DMS53 treated with DMSO at 0.1 percent for 48 hours (cell line): ENCODE measurements at regions not wholly inside any gene's neighbourhood (a gene's known extent, or its start where the extent isn't known, plus 50 kb on each side); places are given as distances from the start of the nearest gene placed in this dataset.
"Not testable (repeated sequence)": the region's sequence is repeated elsewhere in the genome, so short reads cannot be mapped to it uniquely, and the experiment has no call there.

ENCODE experiments used
- DNase-seq: peaks from one replicate; lab custom pipeline; 2025; ENCODE audit not compliant: unreplicated experiment; lab: John Stamatoyannopoulos, UW

DNA sequence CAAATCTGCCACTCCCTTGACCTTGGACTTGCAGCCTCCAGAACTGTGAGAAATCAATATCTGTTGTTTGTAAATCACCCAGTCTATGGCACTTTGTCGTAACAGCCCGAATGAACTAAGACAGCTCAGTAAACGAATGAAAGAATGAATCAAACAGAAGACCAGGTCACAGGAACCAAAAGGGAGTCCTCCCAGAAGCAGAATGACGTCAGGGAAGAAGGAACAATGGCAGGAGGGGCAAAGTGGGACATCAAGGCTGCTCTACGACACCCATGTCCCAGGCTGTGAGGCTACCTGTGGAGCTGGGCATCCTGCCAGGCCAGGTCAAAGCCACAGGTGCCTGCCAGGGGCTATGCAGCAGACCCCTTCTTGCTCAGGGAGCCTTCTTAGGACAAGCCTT, 267.2 kb upstream of the PFKP start:
- no peak for DNase-seq

DNA sequence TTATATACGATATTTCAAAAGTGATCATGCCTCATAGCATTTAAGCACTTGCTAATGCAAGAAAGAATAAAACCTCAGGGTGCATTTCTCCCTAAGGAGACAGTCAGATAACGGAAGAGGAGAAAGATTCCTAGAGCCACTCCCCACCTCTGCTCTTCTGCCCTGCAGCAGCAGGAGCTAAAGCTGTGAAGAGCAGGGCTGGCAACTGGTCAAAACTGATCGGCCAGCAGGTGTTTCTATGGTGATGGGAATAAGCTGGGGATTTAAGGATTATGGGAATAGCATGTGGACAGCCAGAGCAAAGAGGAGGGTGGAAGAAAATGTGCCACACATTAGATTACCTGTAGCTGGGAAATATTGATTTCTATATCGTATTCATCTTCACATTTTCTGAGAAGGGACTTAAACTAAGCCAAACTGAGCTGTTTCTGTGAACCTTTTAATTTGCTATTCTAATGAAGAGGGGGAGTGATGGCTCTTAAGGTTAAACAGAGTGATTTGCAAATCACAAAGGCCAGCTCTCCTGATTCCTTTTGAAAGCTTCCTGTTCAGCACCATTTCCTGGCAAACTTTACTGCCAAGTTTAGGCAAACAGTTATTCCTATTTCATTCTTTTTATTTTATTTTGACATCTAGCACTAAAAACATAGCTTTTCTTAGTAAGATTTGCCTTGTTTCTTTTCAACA, 268.9 kb upstream of the PFKP start:
- no peak for DNase-seq

DNA sequence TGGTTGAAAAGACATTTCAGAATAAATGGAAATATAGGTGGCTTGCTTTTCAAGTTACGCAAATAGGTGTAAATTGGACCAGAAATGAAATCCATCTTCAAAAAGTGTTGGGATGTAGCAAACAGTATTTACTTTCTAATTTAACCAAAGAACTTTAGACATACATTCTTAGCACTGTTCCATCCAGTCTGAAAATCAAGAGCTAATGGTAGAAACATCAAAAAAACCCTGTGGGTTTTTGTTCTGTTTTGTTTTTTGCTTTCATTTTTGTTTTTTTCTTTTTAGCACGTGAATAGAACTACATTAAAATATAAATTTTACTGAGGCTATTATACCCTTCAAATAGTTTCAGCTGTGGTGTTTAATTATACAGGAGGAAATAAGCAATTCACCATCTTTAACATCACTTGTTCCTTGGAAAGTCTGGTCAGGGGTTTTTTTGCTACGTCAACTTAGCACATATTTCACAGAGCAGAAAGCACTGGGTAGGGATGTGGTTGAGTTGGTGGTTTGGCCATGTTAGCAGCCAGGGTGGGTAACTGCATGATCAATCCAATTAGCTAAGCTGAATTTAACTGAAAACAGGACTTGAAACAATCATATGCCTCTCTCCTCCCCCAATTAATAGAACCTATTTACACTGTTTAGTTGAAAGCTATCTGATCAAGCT, 275.4 kb upstream of the PFKP start:
- no peak for DNase-seq

DNA sequence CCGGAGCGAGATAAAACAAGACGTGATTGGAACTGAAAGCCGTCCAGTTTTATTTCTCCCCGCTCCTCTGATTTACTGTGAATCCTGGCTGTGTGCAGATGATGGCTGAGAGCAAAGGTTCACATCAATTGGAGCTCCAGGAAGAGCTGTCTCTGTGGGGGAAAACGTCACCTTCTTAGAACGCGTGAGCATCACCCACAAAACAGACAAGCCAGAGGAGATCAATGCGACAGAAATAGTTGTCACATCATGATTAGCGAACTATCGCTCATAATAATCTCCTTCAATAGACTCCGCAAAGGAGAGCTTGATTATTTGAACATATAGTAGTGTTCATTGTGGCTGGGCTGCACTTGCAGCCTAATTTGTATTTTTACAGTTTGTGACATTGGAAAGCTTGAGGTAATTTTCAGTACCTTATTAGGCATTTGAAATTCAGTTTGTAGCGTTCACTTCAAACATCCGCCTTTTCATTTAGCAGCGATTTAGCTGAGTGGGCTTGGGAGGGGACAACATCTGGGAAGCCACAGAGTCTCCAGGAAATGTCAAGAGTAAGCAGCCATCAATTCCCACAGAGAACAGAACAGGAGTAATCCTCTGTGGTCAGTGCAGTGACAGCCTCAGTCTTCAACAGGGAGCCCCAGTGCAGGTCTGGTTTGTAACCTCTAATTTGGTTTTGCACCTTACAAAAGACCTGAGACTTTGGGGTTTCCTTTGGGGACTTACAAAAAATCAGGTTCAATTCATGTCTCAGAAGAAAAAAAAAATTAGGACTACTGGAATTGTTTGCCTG, 276.8 kb upstream of the PFKP start:
- DNase-seq, result no peak

DNA sequence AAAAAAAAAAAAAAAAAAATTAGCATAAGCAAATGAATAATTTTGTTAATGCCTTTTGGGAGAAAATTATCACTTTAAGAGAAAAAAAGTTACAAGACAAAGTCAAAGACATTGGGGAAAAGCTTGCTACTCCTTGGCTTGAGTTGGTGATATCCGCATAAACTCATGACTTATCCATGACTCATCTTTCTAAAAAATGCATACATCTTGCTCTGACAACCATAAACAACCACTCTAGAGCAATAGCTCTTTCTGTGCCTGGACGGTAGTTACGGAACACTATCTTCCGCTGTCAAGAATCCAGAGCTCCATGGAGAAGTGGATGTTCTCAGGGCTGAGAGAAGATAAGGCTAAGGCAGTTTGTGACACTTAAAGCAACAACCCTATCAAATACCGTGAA, 281.1 kb upstream of the PFKP start:
- DNase-seq, result no peak

DNA sequence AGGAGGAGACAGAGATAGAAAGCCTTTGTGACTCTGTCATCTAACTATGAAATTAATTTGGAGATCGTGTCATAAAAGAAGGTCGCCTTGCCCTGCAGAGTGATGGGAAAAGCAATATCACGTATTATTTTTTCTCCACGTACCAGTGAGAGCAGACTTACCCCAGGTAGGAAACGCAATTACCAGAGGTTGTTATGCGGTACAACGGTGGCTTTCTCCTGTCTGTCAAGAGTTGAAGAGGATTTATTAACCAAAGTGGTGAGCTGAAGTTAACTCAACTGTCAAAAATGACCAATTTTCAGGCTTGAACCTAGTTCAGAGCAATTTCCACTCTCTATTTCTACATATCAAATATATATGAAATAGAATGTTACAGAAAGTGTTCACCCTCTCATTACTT, 282.6 kb upstream of the PFKP start:
- no peak for DNase-seq

DNA sequence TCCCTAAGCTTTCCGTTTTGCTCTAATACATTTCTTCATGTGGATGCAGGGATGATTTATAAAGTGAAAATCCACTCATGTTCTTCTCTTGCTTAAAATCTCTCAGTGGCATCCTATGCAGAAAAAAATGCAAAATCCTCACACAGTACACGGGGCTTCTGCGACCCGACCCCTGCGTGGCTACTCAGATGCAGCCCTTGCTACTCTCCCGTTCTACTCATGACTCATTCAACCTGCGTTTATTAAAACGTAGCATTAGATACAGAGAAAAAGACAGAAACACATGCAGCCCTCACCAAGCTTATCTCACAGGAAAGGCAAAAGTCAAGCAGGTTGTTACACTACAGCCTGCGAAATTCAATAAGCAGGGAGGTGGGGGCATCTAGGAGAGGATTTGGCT, 284.4 kb upstream of the PFKP start:
- no peak for DNase-seq

DNA sequence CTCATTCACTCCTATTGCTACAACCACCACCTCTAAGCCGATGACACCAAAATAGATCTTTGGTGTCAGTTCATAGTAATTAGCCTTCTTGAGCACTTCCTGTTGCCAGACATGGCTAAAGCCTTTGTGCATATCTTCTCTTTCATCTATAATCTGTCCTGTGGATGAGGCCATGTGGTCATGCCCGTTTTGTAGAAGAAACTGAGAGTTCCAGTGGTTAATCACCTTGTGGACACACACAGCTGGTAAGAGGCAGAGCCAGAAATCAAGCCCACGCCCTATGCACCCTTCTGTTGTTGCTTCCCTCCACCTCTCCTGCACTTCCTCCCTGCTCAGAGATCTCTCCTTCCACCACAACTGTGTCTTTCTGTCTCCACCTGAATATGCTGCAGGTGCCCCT, 285.1 kb upstream of the PFKP start:
- no peak for DNase-seq

DNA sequence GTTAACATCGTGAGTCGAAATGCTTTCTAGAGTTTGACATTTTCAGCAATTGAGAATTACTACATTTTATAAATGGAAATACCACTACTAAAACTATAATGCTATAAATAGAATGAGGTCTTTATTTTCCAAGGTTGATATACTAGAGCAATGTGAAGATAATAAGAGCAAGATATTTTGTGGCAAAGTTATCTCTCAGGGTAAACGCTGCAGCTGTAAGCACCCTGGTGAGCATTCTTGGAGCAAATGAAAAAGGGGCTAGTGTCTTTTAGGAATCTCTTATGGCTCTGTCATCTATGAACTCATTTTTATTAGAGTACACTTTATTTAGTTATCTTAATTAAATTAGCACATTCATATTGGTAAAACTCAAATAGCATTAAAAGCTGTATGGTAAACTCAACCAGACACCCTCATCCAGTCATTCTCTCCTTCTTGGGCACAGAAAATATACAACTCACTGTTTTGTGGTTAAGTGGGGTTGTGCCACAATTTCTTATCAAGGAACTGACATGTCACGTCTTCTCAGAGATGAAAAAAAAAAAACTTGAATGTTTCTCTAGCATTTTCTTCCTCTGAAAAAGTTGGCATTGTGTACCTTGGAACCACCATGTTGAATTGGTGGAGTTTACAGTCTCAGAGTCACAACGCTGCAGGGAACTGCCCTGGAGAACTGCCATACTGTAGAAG, 289.5 kb upstream of the PFKP start:
- DNase-seq, result no peak

DNA sequence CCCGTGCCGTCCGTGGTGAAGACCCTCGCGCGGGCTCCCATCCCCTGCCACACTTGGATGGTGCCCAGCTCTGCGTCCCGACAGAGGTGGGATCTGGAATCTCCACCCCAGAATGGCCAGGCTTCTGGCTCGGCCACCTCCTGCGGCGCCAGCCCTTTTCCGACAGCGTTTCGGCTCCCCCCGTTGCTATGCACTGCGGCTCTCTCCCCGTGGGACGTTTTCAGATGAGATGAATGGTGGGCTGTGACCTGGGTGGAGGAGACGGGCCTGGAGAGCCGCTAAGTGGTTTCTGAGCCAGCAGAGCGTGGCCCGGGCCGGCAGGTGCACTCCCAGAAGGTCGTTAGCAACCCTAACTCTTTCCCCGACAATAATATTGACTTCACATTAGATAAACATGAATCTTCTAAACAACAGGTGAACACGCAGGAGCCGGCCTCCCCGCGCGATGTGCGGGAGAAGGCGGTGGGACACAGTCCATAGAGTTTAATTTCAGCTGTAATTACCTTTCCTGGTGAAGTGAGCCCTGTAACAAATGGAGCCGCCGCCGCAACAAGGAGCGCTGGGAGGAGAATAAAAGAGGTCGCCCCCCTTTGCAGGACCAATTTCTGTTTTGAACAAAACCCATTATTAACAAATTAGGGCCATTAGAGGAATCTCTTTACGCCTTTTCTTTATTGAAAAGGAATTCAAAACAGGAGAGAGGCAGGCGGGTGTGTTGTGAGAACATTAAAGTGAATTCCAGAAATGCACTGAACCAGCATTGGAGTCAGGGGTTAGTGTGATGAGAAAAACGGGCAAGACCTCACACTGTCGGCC, 294.3 kb upstream of the PFKP start:
- no peak for DNase-seq

DNA sequence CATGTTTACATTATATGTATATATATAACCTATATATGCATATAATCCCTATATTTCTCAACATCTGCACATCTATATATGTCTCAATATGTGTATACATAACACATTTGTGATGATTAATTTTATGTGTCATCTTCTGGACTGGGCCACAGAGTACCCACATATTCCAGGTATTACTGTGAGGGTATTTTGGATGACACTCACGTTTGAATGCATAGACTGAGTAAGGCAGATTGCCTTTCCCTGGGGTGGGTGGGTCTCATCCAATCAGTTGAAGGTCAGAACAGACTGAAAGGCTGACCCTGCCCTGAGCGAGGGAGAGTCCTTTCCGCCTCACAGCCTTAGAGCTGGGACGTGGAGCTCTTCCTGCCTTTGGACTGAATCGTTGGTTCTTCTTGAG, 295.2 kb upstream of the PFKP start:
- DNase-seq, result no peak

DNA sequence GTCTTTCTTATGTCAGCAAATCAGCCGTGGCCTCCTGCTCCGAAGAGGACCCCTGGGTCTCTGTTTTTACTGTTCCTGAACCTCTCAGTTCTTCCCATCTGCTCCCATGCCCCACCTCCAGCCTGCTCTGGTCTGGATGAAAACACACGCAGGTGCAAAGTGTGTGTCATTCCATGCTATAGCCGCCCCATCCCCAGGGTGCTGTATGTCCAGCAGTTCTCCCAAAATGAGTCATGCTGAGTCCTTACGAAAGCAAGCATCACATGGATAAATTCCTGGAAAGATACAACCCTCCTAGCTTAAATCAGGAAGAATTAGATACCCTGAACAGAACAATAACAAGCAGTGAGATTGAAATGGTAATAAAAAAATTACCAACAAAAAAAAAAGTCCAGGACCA, 300.1 kb upstream of the PFKP start:
- DNase-seq, result not testable (repeated sequence)

DNA sequence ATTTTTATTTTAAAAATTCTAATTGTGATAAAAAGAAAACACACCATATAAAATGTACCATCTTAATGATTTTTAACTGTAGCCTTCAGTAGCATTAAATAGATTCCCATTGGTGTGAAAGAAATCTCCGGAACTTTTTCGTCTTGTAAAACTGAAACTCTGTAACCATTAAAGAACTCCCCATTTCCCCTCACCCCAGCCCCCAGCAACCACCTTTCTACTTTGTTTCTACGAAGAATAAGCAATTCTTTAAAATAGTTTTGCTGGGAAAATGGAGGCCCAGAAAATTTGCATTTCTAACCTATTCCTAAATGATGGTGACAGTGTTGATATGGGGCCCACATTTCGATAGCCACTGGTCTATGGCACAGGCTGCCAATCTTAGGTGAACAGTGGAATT, 305.4 kb upstream of the PFKP start:
- DNase-seq, result no peak

DNA sequence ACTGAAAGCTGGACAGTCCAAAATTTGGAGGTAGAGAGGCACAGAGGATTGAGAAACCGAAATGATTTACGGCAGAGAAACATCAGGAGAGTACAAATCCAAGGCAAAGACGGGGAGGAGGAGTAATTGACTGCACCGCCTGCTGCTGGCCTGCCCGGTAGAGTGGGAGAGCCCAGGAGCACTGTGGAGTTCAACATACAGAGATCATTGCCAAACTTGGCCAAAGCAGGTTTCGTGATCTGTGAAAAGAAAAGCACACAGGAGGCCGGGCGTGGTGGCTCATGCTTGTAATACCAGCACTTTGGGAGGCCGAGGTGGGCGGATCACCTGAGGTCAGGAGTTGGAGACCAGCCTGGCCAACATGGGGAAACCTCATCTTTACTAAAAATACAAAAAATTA, 306.0 kb upstream of the PFKP start:
- DNase-seq, result no peak

DNA sequence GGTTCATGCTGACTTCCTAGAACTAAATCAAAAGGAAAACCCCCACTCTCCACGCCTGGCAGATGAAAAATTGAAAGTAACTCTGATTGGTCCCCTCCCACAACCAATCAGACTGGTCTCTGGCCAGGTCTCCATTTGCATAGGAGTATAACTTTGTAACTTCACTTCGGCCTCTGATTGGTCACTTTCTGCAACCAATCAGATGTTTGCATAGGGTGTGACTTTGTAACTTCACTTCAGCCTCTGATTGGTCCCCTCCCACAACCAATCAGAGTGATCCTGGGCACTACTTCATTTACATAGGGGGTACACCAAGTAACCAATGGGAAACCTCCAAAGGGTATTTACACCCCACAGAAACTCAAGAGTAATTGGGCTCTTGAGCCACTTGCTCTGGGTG, 306.6 kb upstream of the PFKP start:
- DNase-seq, result no peak

DNA sequence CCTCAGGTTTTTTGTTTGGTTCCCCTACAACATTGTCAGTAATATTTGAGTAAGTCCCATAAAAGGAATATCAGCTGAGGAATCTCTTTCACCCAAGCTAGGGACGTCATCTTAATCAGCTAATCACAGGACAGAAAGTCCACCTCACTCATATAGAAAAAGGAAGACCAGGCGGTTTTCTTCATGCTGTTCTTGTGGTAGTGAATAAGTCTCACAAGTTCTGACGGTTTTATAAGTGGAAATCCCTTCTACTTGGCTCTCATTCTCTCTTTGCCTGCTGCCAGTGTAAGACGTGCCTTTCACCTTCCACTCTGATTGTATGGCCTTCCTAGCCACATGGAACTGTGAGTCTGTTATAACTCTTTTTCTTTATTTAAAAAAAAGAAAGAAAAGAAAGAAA, 308.1 kb upstream of the PFKP start:
- DNase-seq, result no peak

DNA sequence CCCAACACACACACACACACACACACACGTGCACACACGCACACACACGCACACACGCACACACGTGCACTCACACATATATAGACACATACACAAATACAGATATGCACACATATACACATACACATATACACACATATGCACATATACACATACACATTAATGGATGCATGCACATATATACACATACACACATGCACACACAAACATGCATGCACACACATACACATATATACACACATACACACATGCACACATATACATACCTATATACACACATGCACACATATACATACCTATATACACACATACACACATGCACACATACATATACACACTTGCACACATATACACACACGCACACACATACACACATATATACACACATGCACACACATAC, 312.4 kb upstream of the PFKP start:
- DNase-seq, result no peak

DNA sequence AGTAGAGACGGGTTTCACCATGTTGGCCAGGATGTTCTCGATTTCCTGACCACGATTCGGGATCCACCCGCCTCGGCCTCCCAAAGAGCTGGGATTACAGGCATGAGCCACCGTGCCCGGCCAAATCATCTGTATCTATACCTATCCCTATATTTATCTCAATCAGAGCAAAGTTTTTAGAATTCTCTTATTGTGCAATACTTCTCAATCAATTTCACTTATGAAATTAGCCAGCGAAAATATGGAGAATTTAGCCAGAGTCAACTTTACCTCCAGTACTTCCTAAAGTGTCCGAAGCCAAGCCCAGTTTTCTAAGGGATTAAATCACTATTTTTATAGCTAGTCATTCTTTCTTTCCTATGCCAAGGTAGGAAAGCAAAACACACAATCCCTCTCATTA, 319.1 kb upstream of the PFKP start:
- DNase-seq, result no peak

DNA sequence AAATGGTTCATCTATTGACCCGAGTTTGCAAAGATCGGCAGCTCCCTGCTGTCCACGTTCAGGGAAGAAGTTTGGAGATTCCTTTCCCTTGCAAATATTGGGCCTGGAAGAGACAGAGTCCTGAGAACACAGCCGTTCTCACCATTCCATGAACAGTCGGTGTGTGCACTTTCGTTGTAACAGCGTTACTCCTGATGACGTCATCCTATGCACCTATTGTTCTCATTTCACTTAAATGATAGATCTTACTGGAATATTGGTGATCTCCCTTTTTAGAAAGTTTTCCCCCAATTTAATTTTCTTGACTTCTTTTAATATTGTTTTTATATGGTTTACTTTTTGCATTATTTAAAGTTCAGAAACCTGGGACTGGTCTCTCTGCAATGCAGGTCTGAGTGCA, 320.7 kb upstream of the PFKP start:
- DNase-seq, result no peak

DNA sequence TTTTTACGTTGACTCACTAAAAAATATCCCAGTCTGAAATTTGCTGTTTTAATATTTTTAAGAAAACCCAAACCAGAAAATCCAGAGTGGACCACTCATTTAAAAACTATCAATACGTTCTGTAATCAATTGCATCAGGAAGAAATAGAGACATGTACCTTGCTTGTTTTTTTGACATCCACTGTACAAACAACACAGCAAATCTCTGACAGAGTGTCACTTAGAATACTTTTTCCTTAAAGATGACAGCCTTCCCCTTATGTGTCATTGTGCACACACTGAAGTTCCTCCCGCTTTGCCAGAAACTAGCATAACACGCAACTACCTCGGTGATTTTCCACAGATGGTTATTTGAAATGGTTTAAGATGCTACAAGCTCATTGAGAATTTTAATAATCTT, 321.7 kb upstream of the PFKP start:
- no peak for DNase-seq
